ENCODE measurements at regions not wholly inside any gene's neighbourhood (a gene's known extent, or its start where the extent isn't known, plus 50 kb on each side); places are given as distances from the start of the nearest gene placed in this dataset.

GRCh38 chr5:25862276-25862675, 1176.1 kb downstream of the CDH9 start:
- no peak overlapping the region for H3K4me3 ChIP-seq (ENCODE audit: low read depth, low read length)
- DNase-seq (ENCODE audit: low read depth, low spot score), result no peak
- in situ Hi-C loops (cut with HindIII; ENCODE audit: low sequenced_read_pairs), result no loop called here
- TF ChIP-seq CTCF (IDR thresholded peaks at IDR 0.05; ENCODE audit: low read depth, low read length), result no peak

- DNase-seq (ENCODE audit: low read depth, low spot score), result no peak
- H3K4me3 ChIP-seq (ENCODE audit: low read depth, low read length), result no peak overlapping the region
- in situ Hi-C loops (cut with HindIII; ENCODE audit: low sequenced_read_pairs), result no loop called here
- TF ChIP-seq CTCF (IDR thresholded peaks at IDR 0.05; ENCODE audit: low read depth, low read length), result no peak
These were observed 1180.4 kb downstream of the CDH9 start for GRCh38 chr5:25858019-25858418.

- TF ChIP-seq CTCF (IDR thresholded peaks at IDR 0.05; ENCODE audit: low read depth, low read length), result no peak
- no peak overlapping the region for H3K4me3 ChIP-seq (ENCODE audit: low read depth, low read length)
- in situ Hi-C loops (cut with HindIII; ENCODE audit: low sequenced_read_pairs), result no loop called here
- no peak for DNase-seq (ENCODE audit: low read depth, low spot score)
These were observed 1187.1 kb downstream of the CDH9 start for GRCh38 chr5:25851301-25851700.

- no peak for DNase-seq (ENCODE audit: low read depth, low spot score)
- TF ChIP-seq CTCF (IDR thresholded peaks at IDR 0.05; ENCODE audit: low read depth, low read length), result no peak
- in situ Hi-C loops (cut with HindIII; ENCODE audit: low sequenced_read_pairs), result no loop called here
- no peak overlapping the region for H3K4me3 ChIP-seq (ENCODE audit: low read depth, low read length)
These were observed 1187.8 kb downstream of the CDH9 start for GRCh38 chr5:25850581-25850980.

GRCh38 chr5:25849270-25849669, 1189.1 kb downstream of the CDH9 start:
- no peak overlapping the region for H3K4me3 ChIP-seq (ENCODE audit: low read depth, low read length)
- TF ChIP-seq CTCF (IDR thresholded peaks at IDR 0.05; ENCODE audit: low read depth, low read length), result no peak
- in situ Hi-C loops (cut with HindIII; ENCODE audit: low sequenced_read_pairs), result no loop called here
- no peak for DNase-seq (ENCODE audit: low read depth, low spot score)

GRCh38 chr5:25823330-25823873, 1178.6 kb upstream of the CDH10 start:
- in situ Hi-C loops (cut with HindIII; ENCODE audit: low sequenced_read_pairs), result no loop called here
- H3K4me3 ChIP-seq (ENCODE audit: low read depth, low read length), result no peak overlapping the region
- no peak for DNase-seq (ENCODE audit: low read depth, low spot score)
- no peak for TF ChIP-seq CTCF (IDR thresholded peaks at IDR 0.05; ENCODE audit: low read depth, low read length)

Data from astrocyte of the spinal cord (primary cell).